ENCODE measurements at regions not wholly inside any gene's neighbourhood (a gene's known extent, or its start where the extent isn't known, plus 50 kb on each side); places are given as distances from the start of the nearest gene placed in this dataset.

DNA sequence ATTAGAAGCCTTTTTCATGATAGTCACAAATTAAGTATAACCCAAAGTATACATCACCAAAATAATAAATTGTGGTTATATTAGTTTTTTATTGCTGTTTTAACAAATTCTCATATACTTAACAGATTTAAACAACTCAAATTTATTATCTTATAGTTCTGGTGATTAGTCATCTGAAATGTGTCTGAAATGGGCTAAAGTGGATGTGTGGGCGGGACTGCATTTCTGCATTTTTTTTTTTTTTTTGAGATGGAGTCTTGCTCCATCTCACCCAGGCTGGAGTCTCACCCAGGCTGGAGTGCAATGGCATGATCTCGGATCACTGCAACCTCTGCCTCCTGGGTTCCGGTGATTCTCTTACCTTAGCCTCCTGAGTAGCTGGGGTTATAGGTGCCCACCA is 891.5 kb upstream of the CELF2 start:
- Histone ChIP-seq H3K9me3 (ENCODE audit: low read length) (no peaks in the 10 kb centered on the region), H3K4me1 (ENCODE audit: insufficient read depth, low read length) (no peaks in the 10 kb centered on the region), H3K27me3 (ENCODE audit: insufficient read depth, low read length) (no peaks in the 10 kb centered on the region), H2AFZ (ENCODE audit: low read depth, low read length) (no peak overlapping the region), H3K4me3 (ENCODE audit: low read length) (no peak overlapping the region), H3K36me3 (ENCODE audit: insufficient read depth, low read length) (no peaks in the 10 kb centered on the region)

DNA sequence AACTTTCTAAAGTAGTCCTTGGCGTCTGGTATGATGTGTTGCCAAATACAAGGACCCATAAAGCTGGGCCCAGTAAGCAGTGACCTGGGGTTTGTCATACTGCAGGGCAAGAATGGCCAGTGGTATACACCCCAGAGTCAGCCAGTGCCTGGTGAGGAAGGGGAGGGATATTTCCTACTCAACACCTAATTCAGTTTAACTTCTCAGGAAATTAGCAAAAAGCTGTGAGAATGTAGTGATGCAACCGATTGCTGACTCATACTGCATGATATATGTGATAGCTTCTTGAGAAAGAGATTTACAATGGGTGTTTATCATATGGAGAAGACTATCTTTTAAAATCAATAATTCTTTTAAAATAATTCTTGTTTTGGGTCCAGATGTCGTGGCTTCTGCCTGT is 889.3 kb upstream of the CELF2 start:
- Histone ChIP-seq H2AFZ (ENCODE audit: low read depth, low read length) (no peak overlapping the region), H3K36me3 (ENCODE audit: insufficient read depth, low read length) (no peaks in the 10 kb centered on the region), H3K9me3 (ENCODE audit: low read length) (no peaks in the 10 kb centered on the region), H3K4me1 (ENCODE audit: insufficient read depth, low read length) (no peaks in the 10 kb centered on the region), H3K4me3 (ENCODE audit: low read length) (no peak overlapping the region), H3K27me3 (ENCODE audit: insufficient read depth, low read length) (no peaks in the 10 kb centered on the region)

DNA sequence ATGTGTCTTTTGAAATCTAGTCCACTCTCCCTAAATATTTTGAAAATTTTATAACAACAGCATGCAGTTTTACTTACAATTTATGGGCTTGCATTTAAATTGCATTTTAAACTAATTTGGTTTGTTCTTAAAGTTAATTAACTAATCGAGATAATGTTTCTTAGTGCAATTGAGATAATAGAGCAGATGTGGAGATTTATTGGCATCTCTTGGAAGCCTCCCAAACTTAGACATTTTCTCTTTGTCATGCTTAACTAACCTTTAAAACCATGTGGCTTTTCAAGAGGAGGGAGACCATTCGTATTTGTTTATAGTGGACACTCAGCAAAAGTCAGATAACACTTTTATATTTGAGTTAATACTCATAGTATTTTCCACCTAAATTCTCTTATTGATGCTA is 887.0 kb upstream of the CELF2 start:
- Histone ChIP-seq H3K9me3 (ENCODE audit: low read length) (no peaks in the 10 kb centered on the region), H3K4me3 (ENCODE audit: low read length) (no peak overlapping the region), H2AFZ (ENCODE audit: low read depth, low read length) (no peak overlapping the region), H3K27me3 (ENCODE audit: insufficient read depth, low read length) (no peaks in the 10 kb centered on the region), H3K4me1 (ENCODE audit: insufficient read depth, low read length) (no peaks in the 10 kb centered on the region), H3K36me3 (ENCODE audit: insufficient read depth, low read length) (no peaks in the 10 kb centered on the region)

DNA sequence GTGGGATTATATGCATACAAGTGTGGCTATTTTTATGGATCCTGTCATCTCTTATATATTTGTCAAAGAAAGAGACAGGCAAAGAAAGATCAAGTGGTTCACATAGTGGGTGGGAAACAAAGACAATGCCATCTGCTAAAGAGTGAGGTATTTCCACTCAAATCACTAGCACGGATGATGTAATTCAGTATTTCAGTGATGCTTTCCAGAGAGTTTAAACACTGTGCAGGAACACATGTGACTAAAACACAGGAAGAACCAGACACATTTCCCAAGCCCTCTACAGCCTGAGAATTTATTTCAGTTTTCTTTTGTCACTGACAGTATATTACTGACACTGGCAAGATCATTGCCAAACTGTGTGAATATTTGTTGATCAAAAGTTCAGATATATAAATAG is 885.7 kb upstream of the CELF2 start:
- no peaks in the 10 kb centered on the region for H3K4me1 ChIP-seq (ENCODE audit: insufficient read depth, low read length)
- no peak overlapping the region for H2AFZ ChIP-seq (ENCODE audit: low read depth, low read length)
- H3K27me3 ChIP-seq (ENCODE audit: insufficient read depth, low read length) = no peaks in the 10 kb centered on the region
- H3K9me3 ChIP-seq (ENCODE audit: low read length) = no peaks in the 10 kb centered on the region
- no peaks in the 10 kb centered on the region for H3K36me3 ChIP-seq (ENCODE audit: insufficient read depth, low read length)
- no peak overlapping the region for H3K4me3 ChIP-seq (ENCODE audit: low read length)

DNA sequence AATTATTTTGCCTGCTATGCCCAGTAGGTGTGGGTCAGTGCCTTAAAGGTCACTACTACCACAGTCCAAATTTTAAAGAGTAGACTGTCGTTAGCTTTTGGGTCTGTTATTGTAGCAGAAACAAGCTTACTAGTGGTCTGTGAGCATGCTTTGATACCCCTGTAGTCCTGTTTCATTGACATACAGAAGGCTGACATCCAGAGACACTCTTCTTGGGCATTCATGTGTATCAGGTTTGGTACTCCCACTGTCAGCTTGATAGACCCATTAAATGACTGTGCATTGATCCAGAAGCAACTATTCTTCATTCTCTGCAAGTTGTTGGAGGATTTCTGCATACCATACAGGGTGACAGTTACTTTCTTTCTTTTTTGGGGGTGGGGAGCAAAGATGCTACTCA is 884.4 kb upstream of the CELF2 start:
- no peak overlapping the region for H2AFZ ChIP-seq (ENCODE audit: low read depth, low read length)
- no peaks in the 10 kb centered on the region for H3K27me3 ChIP-seq (ENCODE audit: insufficient read depth, low read length)
- no peaks in the 10 kb centered on the region for H3K36me3 ChIP-seq (ENCODE audit: insufficient read depth, low read length)
- no peak overlapping the region for H3K4me3 ChIP-seq (ENCODE audit: low read length)
- H3K4me1 ChIP-seq (ENCODE audit: insufficient read depth, low read length) = no peaks in the 10 kb centered on the region
- H3K9me3 ChIP-seq (ENCODE audit: low read length) = no peaks in the 10 kb centered on the region

DNA sequence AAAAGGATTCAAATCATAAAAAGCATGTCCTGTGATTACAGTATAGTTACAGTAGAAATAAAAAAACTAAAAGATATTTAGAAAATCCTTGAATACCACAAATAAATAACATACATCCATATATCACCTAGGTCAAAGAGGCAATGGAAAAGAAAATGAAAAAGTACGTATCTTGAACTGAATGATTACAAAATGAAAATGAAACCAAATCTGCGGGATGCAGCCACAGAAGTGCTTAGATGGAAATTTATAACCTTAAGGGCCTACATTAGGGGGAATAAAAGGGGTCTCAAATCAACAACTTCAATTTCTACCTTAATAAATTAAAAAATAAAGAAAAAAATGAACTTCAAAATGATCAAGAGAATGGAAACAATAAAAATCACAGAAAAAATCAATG is 879.0 kb upstream of the CELF2 start:
- H3K27me3 ChIP-seq (ENCODE audit: insufficient read depth, low read length) = peaks cover 3% of the 10 kb centered on the region
- no peaks in the 10 kb centered on the region for H3K9me3 ChIP-seq (ENCODE audit: low read length)
- H3K36me3 ChIP-seq (ENCODE audit: insufficient read depth, low read length) = no peaks in the 10 kb centered on the region
- H3K4me1 ChIP-seq (ENCODE audit: insufficient read depth, low read length) = no peaks in the 10 kb centered on the region
- no peak overlapping the region for H2AFZ ChIP-seq (ENCODE audit: low read depth, low read length)
- H3K4me3 ChIP-seq (ENCODE audit: low read length) = no peak overlapping the region

DNA sequence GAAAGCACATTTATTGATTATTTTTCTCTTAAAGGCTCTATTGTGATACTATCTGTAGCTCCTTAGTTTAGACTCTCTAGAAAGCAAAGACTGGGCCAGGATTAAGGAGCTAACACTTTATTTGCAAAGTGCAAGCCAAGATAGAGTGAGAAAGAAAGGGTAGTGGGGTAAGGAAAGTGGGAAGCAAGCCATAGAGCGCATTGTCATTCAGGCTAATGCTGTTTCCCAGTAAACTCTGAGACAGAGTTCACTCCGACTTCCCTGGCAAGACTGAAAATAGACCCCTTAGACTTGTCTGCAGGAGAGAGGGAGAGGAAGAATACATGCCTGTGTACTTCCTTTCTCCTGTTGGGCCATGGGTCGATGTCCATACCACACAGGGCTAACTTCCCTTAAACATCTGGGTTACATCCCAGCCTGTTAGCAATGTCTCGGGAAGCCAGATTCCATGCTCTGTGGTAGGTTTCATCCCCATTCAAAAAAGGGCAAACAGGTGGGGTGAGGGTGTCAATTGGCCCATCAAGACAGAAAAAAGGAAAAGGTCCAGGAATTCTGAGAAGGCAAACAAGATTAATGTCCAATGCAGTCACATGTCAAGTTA is 875.8 kb upstream of the CELF2 start:
- no peaks in the 10 kb centered on the region for H3K4me1 ChIP-seq (ENCODE audit: insufficient read depth, low read length)
- H2AFZ ChIP-seq (ENCODE audit: low read depth, low read length) = no peak overlapping the region
- H3K27me3 ChIP-seq (ENCODE audit: insufficient read depth, low read length) = peaks cover 3% of the 10 kb centered on the region
- no peak overlapping the region for H3K4me3 ChIP-seq (ENCODE audit: low read length)
- H3K9me3 ChIP-seq (ENCODE audit: low read length) = no peaks in the 10 kb centered on the region
- no peaks in the 10 kb centered on the region for H3K36me3 ChIP-seq (ENCODE audit: insufficient read depth, low read length)

DNA sequence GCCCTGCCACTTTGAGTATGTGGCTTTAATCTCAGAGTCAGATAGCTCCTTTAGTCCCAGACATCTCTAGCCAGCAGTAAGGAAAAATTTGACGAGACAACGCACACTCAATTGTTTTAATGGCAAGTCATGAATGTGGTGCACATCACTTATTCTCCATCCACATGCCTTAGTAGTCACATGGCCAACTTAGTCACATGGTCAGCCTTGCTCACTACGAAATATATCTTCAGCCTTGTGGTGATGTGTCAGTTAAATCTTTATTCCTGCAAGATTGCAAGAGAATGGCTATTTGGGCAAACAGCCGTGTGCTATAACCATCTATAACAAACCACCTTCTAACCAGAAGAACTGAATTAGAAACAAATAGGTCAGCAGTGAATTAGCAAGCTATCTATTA is 871.1 kb upstream of the CELF2 start:
- no peaks in the 10 kb centered on the region for H3K36me3 ChIP-seq (ENCODE audit: insufficient read depth, low read length)
- no peak overlapping the region for H3K4me3 ChIP-seq (ENCODE audit: low read length)

DNA sequence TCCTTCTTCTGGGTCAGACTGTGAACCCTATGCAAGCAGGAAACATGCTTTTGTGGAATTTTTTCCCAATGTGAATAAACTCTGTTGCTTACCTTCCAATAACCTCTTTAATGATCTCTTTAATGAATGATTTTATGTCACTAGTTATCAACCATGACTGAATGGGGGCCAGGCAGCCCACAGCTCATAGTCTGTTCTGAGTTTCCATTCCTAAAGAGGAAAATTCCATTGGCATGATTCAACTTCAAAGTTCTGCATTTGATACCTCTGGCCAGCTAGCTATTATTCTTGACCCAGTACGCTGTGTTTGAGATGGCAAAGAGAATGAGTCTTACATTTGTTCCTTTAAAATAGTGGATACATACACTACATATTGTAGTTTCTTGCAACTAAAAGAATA is 867.8 kb upstream of the CELF2 start:
- no peaks in the 10 kb centered on the region for H3K4me1 ChIP-seq (ENCODE audit: insufficient read depth, low read length)
- H2AFZ ChIP-seq (ENCODE audit: low read depth, low read length) = no peak overlapping the region
- H3K27me3 ChIP-seq (ENCODE audit: insufficient read depth, low read length) = no peaks in the 10 kb centered on the region
- no peak overlapping the region for H3K4me3 ChIP-seq (ENCODE audit: low read length)
- no peaks in the 10 kb centered on the region for H3K9me3 ChIP-seq (ENCODE audit: low read length)
- H3K36me3 ChIP-seq (ENCODE audit: insufficient read depth, low read length) = no peaks in the 10 kb centered on the region

More for the DNA sequence above, 871.1 kb upstream of the CELF2 start:
- no peak overlapping the region for H2AFZ ChIP-seq (ENCODE audit: low read depth, low read length)
- no peaks in the 10 kb centered on the region for H3K4me1 ChIP-seq (ENCODE audit: insufficient read depth, low read length)
- peaks cover 3% of the 10 kb centered on the region for H3K27me3 ChIP-seq (ENCODE audit: insufficient read depth, low read length)
- no peaks in the 10 kb centered on the region for H3K9me3 ChIP-seq (ENCODE audit: low read length)

DNA sequence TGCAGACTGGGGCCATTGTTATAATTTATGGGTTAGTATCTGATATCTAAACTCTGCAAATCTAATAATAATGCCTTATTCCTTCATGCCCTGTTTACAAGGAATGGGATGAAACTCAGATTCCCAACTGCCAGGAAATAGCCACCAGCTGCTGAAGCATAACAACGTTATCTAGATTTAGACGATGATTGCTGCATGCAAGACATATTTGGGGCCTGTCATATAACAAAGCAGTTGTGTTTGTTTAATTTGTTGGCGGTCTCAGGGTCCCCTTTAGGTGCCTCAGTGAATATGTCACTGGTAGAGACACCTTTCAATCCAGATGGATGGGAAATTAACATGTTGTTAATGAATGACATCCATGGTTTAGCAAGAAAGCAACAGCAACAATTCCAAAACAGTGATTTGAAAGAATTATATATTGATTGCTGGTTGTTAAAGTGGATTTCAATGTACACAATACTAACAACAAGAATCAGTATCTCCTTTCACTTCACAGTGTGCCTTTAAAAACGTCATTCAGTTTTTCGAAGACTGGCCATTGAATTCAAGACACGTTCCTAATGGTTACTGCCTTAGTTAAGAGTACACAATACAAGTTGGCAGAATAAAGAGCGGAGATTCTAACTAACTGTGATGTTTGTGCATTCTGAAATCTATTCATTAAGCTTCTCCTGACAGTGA is 860.6 kb upstream of the CELF2 start:
- Histone ChIP-seq H3K4me3 (ENCODE audit: low read length) (no peak overlapping the region), H3K4me1 (ENCODE audit: insufficient read depth, low read length) (no peaks in the 10 kb centered on the region), H2AFZ (ENCODE audit: low read depth, low read length) (no peak overlapping the region), H3K36me3 (ENCODE audit: insufficient read depth, low read length) (no peaks in the 10 kb centered on the region), H3K27me3 (ENCODE audit: insufficient read depth, low read length) (no peaks in the 10 kb centered on the region), H3K9me3 (ENCODE audit: low read length) (no peaks in the 10 kb centered on the region)

DNA sequence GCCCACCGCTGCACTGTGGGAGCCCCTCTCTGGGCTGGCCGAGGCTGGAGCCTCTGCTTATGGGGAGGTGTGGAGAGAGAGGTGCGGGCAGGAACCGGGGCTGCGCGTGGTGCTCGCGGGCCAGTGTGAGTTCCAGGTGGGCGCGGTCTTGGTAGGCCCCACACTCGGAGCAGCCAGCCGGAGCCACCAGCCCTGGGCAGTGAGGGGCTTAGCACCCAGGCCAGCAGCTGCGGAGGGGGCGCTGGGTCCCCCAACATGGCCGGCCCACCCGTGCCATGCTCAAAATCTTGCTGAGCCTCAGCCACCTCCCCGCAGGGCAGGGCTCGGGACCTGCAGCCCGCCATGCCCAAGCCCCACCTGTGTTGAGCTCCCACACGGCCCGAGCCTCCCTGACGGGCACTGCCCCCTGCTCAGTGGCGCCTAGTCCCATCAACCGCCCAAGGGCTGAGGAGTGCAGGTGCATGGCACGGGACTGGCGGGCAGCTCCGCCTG is 856.8 kb upstream of the CELF2 start:
- Histone ChIP-seq H3K36me3 (ENCODE audit: insufficient read depth, low read length) (no peaks in the 10 kb centered on the region), H2AFZ (ENCODE audit: low read depth, low read length) (no peak overlapping the region), H3K4me3 (ENCODE audit: low read length) (no peak overlapping the region), H3K9me3 (ENCODE audit: low read length) (no peaks in the 10 kb centered on the region), H3K27me3 (ENCODE audit: insufficient read depth, low read length) (no peaks in the 10 kb centered on the region), H3K4me1 (ENCODE audit: insufficient read depth, low read length) (no peaks in the 10 kb centered on the region)

DNA sequence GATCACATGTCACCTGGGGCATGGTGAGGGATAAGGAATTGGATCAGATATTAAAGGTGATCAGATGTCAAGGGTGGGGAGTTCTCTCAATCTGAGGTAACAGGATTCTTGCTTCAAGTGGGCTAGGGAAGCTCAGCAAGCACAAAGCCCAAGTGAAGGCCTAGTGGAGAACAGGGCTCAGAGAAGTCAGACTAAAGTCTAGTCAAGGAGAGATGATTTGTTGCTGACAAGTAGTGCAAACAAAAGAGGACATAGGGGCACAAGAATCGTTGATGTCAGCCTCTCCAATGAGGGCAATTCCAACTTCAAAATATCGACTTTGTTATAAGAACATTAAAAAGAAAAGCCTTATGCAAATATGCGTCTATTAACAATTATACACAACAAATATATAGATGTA is 852.8 kb upstream of the CELF2 start:
- H3K4me1 ChIP-seq (ENCODE audit: insufficient read depth, low read length) = no peaks in the 10 kb centered on the region
- peaks cover 2% of the 10 kb centered on the region for H3K27me3 ChIP-seq (ENCODE audit: insufficient read depth, low read length)
- H3K36me3 ChIP-seq (ENCODE audit: insufficient read depth, low read length) = no peaks in the 10 kb centered on the region
- no peak overlapping the region for H3K4me3 ChIP-seq (ENCODE audit: low read length)
- no peak overlapping the region for H2AFZ ChIP-seq (ENCODE audit: low read depth, low read length)
- no peaks in the 10 kb centered on the region for H3K9me3 ChIP-seq (ENCODE audit: low read length)

DNA sequence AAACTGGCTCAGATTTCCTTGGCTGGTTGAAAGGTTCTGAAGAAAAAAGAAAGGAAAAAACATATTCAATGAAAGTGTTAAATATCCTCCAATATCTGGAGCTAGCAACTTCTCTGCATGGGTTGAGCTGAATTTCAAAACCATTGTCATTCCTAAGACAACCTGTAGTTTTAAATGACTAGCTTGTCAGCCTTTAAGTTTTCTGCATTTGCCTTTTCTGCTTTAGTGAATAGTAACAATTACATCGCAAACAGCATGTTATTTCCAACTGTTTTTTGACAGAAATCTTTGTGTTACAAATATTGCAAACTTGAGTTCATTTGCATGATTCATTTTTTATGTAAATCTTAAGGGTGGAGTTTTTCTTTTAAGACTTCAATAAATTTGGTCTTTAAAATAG is 852.3 kb upstream of the CELF2 start:
- H2AFZ ChIP-seq (ENCODE audit: low read depth, low read length) = no peak overlapping the region
- no peak overlapping the region for H3K4me3 ChIP-seq (ENCODE audit: low read length)
- H3K9me3 ChIP-seq (ENCODE audit: low read length) = no peaks in the 10 kb centered on the region
- peaks cover 2% of the 10 kb centered on the region for H3K27me3 ChIP-seq (ENCODE audit: insufficient read depth, low read length)
- H3K4me1 ChIP-seq (ENCODE audit: insufficient read depth, low read length) = no peaks in the 10 kb centered on the region
- H3K36me3 ChIP-seq (ENCODE audit: insufficient read depth, low read length) = no peaks in the 10 kb centered on the region

DNA sequence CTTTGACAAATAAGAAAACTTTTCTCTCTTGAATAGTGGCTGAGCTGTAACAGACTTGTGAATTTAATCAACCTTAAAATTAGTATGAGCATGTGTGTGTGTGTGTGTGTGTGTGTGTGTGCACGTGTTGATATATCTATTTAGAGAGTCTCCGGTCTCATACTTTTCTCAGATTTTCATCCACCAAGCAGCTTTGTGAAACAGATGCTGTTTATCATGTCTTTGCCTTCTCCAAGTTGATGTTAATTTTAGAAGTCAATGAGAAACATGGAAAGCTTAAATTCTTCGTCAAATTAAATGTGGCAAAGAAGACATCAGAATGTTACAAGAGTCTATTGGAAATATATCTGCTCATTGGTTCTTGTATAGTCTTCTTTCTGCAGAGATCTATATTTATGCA is 839.2 kb upstream of the CELF2 start:
- H3K36me3 ChIP-seq (ENCODE audit: insufficient read depth, low read length) = no peaks in the 10 kb centered on the region
- no peak overlapping the region for H3K4me3 ChIP-seq (ENCODE audit: low read length)
- no peaks in the 10 kb centered on the region for H3K27me3 ChIP-seq (ENCODE audit: insufficient read depth, low read length)
- no peaks in the 10 kb centered on the region for H3K4me1 ChIP-seq (ENCODE audit: insufficient read depth, low read length)
- H2AFZ ChIP-seq (ENCODE audit: low read depth, low read length) = no peak overlapping the region
- H3K9me3 ChIP-seq (ENCODE audit: low read length) = no peaks in the 10 kb centered on the region

Measured in neuron (in vitro differentiated cells).